ENCODE measurements at regions not wholly inside any gene's neighbourhood (a gene's known extent, or its start where the extent isn't known, plus 50 kb on each side); places are given as distances from the start of the nearest gene placed in this dataset.

DNA sequence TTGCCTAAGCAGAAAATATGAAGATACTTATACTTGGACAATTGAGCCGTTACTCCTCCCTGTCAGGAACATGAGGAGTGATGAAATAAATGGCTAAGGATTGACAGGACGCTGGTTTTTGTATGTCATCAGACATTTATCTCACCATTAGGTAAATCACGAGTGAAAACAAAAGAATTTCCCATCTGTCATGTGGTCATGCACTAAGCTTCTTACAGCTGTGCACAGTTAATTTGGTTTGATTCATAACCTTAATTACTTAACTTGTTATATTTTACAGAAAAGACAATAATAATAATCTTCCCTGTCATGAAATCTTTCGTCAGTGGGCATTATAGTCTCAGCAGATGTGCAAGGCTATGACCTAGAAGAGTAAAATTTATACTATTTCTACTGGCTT is 266.5 kb downstream of the HGF start:
- DNase-seq (ENCODE audit: low read depth in 1 of 2, low spot score in 1 of 2) (no peak), ATAC-seq (no peak)
- 80% methylated on average over 4 of the region's 4 CpGs for WGBS (ENCODE audit: missing lambda C conversion rate)

DNA sequence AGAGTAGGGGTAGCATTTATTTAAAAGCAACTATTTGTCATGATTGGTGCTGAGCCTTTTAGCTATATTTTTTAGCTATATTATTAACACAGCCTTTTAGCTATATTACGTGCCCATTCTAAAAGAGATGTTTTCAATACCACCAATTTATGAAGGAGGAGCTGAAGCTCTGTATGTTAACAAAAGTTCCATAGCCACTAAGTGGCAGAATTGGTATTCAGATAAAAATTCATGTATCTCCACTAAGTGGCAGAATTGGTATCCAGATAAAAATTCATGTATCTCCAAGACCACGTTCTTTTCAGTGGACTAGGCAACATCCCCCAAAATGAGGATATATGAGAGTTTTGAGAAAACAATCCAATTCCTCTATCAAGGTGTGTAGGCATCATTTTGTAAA is 268.6 kb downstream of the HGF start:
- H3K27ac ChIP-seq, result peak overlapping the region; percentile 76 to 85; a peak in 4 of 6 replicates
- POLR2A ChIA-PET, result no interaction called here
- H3K9me3 ChIP-seq, result peaks cover 2% of the 10 kb centered on the region; the same call in 1 of the 3 replicates
- H3K4me3 ChIP-seq, result no peak overlapping the region
- WGBS (ENCODE audit: missing lambda C conversion rate), result 41% methylated on average over 2 of the region's 2 CpGs
- CTCF ChIA-PET, result interaction anchor here (0.6 to 5.1 kb wide), 26 partner anchors 10 to 1229 kb away, joined by 3 to 64 read pairs (median 4); partner anchors contain the start of gene HGF
- FAIRE-seq (peak; percentile 82), DNase-seq (ENCODE audit: low read depth in 1 of 2, low spot score in 1 of 2) (peak in 1 of 2 experiments; percentile 50), ATAC-seq (peak in 1 of 2 experiments; percentile 47; a peak in 3 of 6 replicates)
- H3K4me2 ChIP-seq, result no peak overlapping the region
- TF ChIP-seq EP300 (IDR thresholded peaks at IDR 0.05), result no peak
- TF ChIP-seq CBX2 (IDR thresholded peaks at IDR 0.05; ENCODE audit: borderline replicate concordance, low read depth), result no peak
- TF ChIP-seq PHF8 (IDR thresholded peaks at IDR 0.05; ENCODE audit: borderline replicate concordance, low read depth), result no peak
- peak; percentile 83 to 88 for TF ChIP-seq RAD21 (conservative IDR thresholded peaks at IDR 0.05 in 1 of 2, IDR thresholded peaks at IDR 0.05 in 1 of 2)
- TF ChIP-seq, protein P1, sequence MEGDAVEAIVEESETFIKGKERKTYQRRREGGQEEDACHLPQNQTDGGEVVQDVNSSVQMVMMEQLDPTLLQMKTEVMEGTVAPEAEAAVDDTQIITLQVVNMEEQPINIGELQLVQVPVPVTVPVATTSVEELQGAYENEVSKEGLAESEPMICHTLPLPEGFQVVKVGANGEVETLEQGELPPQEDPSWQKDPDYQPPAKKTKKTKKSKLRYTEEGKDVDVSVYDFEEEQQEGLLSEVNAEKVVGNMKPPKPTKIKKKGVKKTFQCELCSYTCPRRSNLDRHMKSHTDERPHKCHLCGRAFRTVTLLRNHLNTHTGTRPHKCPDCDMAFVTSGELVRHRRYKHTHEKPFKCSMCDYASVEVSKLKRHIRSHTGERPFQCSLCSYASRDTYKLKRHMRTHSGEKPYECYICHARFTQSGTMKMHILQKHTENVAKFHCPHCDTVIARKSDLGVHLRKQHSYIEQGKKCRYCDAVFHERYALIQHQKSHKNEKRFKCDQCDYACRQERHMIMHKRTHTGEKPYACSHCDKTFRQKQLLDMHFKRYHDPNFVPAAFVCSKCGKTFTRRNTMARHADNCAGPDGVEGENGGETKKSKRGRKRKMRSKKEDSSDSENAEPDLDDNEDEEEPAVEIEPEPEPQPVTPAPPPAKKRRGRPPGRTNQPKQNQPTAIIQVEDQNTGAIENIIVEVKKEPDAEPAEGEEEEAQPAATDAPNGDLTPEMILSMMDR (IDR thresholded peaks at IDR 0.05), result peak; percentile 76
- peak; percentile 92 for TF ChIP-seq SMC3 (IDR thresholded peaks at IDR 0.05)
- H3K4me1 ChIP-seq, result peaks cover 23% of the 10 kb centered on the region

More for the DNA sequence above, 266.5 kb downstream of the HGF start:
- TF ChIP-seq, protein P1 (IDR thresholded peaks at IDR 0.05), result no peak
- TF ChIP-seq RAD21 (conservative IDR thresholded peaks at IDR 0.05 in 1 of 2, IDR thresholded peaks at IDR 0.05 in 1 of 2) (no peak), ESRRA (IDR thresholded peaks at IDR 0.05; ENCODE audit: borderline replicate concordance, low read length) (no peak), JUNB (IDR thresholded peaks at IDR 0.05) (no peak)
- TF ChIP-seq, protein P2, sequence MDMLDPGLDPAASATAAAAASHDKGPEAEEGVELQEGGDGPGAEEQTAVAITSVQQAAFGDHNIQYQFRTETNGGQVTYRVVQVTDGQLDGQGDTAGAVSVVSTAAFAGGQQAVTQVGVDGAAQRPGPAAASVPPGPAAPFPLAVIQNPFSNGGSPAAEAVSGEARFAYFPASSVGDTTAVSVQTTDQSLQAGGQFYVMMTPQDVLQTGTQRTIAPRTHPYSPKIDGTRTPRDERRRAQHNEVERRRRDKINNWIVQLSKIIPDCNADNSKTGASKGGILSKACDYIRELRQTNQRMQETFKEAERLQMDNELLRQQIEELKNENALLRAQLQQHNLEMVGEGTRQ (IDR thresholded peaks at IDR 0.05), result no peak
- Histone ChIP-seq H3K4me1 (peaks cover 20% of the 10 kb centered on the region), H3K9me3 (no peaks in the 10 kb centered on the region), H3K4me2 (no peak overlapping the region), H3K27ac (no peak overlapping the region), H3K4me3 (no peak overlapping the region)
- FAIRE-seq, result no peak
- CTCF ChIA-PET, result interaction anchor here (0.6 to 4.2 kb wide), 4 partner anchors 14 to 1102 kb away, joined by 3 to 21 read pairs (median 4); no protein-coding TSS in a partner anchor
- POLR2A ChIA-PET, result no interaction called here

DNA sequence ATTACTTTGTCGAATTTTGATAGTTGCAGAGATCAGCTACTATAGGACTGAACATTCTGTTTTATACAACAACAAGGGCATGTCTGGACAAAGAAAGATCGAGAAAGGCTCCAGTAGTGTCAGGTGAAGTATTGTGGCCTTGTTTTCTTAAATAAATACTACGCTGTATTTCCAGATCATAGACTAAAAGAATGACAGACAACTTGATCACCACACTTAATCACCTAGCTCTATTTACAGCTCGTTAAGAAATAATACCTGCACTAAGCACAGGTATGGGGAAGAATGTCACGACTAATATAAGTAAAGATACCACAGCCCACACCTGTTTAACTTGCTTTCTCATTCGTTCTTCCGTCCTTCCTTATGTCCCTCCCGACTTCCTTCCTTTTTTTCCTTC is 269.2 kb downstream of the HGF start:
- FAIRE-seq, result no peak
- DNase-seq (ENCODE audit: low read depth in 1 of 2, low spot score in 1 of 2), result no peak

More for the DNA sequence above, 269.2 kb downstream of the HGF start:
- WGBS (ENCODE audit: missing lambda C conversion rate), result 84% methylated on average over 8 of the region's 8 CpGs
- Histone ChIP-seq H3K9me3 (peaks cover 2% of the 10 kb centered on the region; the same call in 1 of the 3 replicates), H3K4me1 (peaks cover 23% of the 10 kb centered on the region), H3K4me2 (no peak overlapping the region), H3K27ac (peak overlapping the region; percentile 76 to 85; a peak in 5 of 6 replicates), H3K4me3 (no peak overlapping the region)
- TF ChIP-seq NFE2L2 (conservative IDR thresholded peaks at IDR 0.05; ENCODE audit: low read length), result no peak
- TF ChIP-seq, protein P3, sequence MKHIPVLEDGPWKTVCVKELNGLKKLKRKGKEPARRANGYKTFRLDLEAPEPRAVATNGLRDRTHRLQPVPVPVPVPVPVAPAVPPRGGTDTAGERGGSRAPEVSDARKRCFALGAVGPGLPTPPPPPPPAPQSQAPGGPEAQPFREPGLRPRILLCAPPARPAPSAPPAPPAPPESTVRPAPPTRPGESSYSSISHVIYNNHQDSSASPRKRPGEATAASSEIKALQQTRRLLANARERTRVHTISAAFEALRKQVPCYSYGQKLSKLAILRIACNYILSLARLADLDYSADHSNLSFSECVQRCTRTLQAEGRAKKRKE (CRISPR knock-in tag; IDR thresholded peaks at IDR 0.05; ENCODE audit: low read depth), result no peak
- TF ChIP-seq TP53 (CRISPR knock-in tag; IDR thresholded peaks at IDR 0.05), result no peak
- no peak for TF ChIP-seq BHLHE40 (IDR thresholded peaks at IDR 0.05; ENCODE audit: low read depth, low read length)
- TF ChIP-seq, protein P4, sequence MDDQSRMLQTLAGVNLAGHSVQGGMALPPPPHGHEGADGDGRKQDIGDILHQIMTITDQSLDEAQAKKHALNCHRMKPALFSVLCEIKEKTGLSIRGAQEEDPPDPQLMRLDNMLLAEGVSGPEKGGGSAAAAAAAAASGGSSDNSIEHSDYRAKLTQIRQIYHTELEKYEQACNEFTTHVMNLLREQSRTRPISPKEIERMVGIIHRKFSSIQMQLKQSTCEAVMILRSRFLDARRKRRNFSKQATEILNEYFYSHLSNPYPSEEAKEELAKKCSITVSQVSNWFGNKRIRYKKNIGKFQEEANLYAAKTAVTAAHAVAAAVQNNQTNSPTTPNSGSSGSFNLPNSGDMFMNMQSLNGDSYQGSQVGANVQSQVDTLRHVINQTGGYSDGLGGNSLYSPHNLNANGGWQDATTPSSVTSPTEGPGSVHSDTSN (IDR thresholded peaks at IDR 0.05), result no peak
- TF ChIP-seq FOSL2 (IDR thresholded peaks at IDR 0.05), result no peak
- TF ChIP-seq FOSL2 (CRISPR knock-in tag; IDR thresholded peaks at IDR 0.05), result no peak
- TF ChIP-seq ESRRA (IDR thresholded peaks at IDR 0.05; ENCODE audit: borderline replicate concordance, low read length), result no peak
- ATAC-seq, result no peak
- ChIA-PET CTCF (interaction anchor here (0.6 to 5.1 kb wide), 39 partner anchors 10 to 1229 kb away, joined by 3 to 64 read pairs (median 4); partner anchors contain the start of gene HGF), POLR2A (no interaction called here)
